Nephron (organoid): ENCODE measurements at regions not wholly inside any gene's neighbourhood (a gene's known extent, or its start where the extent isn't known, plus 50 kb on each side); places are given as distances from the start of the nearest gene placed in this dataset.

Source experiments
- H3K27ac Mint-ChIP-seq, 3 experiments: 2 replicates each; pipeline ENCODE4 v1.8.0; 2020; ENCODE audit warnings: mixed read lengths in 3 of 3, mild to moderate bottlenecking in 2 of 3, moderate library complexity in 1 of 3
- H3K27me3 Mint-ChIP-seq: 2 replicates; pipeline ENCODE4 v1.8.0; 2021; ENCODE audit warnings: low read depth, mild to moderate bottlenecking, moderate library complexity, mixed read lengths
- H3K36me3 Mint-ChIP-seq: 2 replicates; pipeline ENCODE4 v1.8.0; 2020; ENCODE audit warnings: low read depth, mixed read lengths
- H3K4me1 Mint-ChIP-seq: 2 replicates; pipeline ENCODE4 v1.8.0; 2020; ENCODE audit warnings: mixed read lengths
- H3K4me3 Mint-ChIP-seq, 3 experiments: 2 replicates each; pipeline ENCODE4 v1.8.0; 2020; ENCODE audit warnings: mild to moderate bottlenecking in 3 of 3, mixed read lengths in 3 of 3, moderate library complexity in 2 of 3
- H3K9me3 Mint-ChIP-seq: 2 replicates; pipeline ENCODE4 v1.8.0; 2020; ENCODE audit warnings: mixed read lengths
- CTCF ChIP-seq, 3 experiments: fragments of 200-600 bp; sonication (generic); IDR thresholded peaks; one replicate each; pipeline ENCODE4 v1.5.0; 2021; ENCODE audit warnings: antibody characterized with exemption in 3 of 3; ENCODE audit not compliant: unreplicated experiment in 3 of 3

GRCh38 chr3:17847156-17847555 is 104.7 kb upstream of the TBC1D5 start:
- H3K4me3 Mint-ChIP-seq, result no peak overlapping the region
- no peaks in the 10 kb centered on the region for H3K9me3 Mint-ChIP-seq
- peaks cover 12% of the 10 kb centered on the region for H3K4me1 Mint-ChIP-seq
- no peak for TF ChIP-seq CTCF (IDR thresholded peaks at IDR 0.05; ENCODE audit: unreplicated experiment in 3 of 3)
- H3K27ac Mint-ChIP-seq, result no peak overlapping the region
- no peaks in the 10 kb centered on the region for H3K36me3 Mint-ChIP-seq
- H3K27me3 Mint-ChIP-seq, result peaks cover 5% of the 10 kb centered on the region

- Mint-ChIP-seq H3K27me3 (peaks cover 5% of the 10 kb centered on the region), H3K36me3 (no peaks in the 10 kb centered on the region), H3K4me3 (no peak overlapping the region), H3K9me3 (no peaks in the 10 kb centered on the region), H3K4me1 (peaks cover 12% of the 10 kb centered on the region), H3K27ac (no peak overlapping the region)
- no peak for TF ChIP-seq CTCF (IDR thresholded peaks at IDR 0.05; ENCODE audit: unreplicated experiment in 3 of 3)
Measured at GRCh38 chr3:17846466-17846865, 104.0 kb upstream of the TBC1D5 start.

GRCh38 chr3:17845026-17845812 is 102.8 kb upstream of the TBC1D5 start:
- peaks cover 5% of the 10 kb centered on the region for H3K27me3 Mint-ChIP-seq
- no peaks in the 10 kb centered on the region for H3K36me3 Mint-ChIP-seq
- peaks cover 12% of the 10 kb centered on the region for H3K4me1 Mint-ChIP-seq
- no peak overlapping the region for H3K4me3 Mint-ChIP-seq
- no peak for TF ChIP-seq CTCF (IDR thresholded peaks at IDR 0.05; ENCODE audit: unreplicated experiment in 3 of 3)
- no peaks in the 10 kb centered on the region for H3K9me3 Mint-ChIP-seq
- H3K27ac Mint-ChIP-seq, result no peak overlapping the region

GRCh38 chr3:17844236-17844635 is 101.8 kb upstream of the TBC1D5 start:
- Mint-ChIP-seq H3K4me3 (no peak overlapping the region), H3K4me1 (peaks cover 12% of the 10 kb centered on the region)

GRCh38 chr3:17841190-17841828 is 98.9 kb upstream of the TBC1D5 start:
- Mint-ChIP-seq H3K4me3 (no peak overlapping the region), H3K27ac (no peak overlapping the region), H3K27me3 (peaks cover 5% of the 10 kb centered on the region), H3K4me1 (peaks cover 4% of the 10 kb centered on the region), H3K36me3 (no peaks in the 10 kb centered on the region), H3K9me3 (no peaks in the 10 kb centered on the region)
- peak; percentile 83 to 92 (median 92) for TF ChIP-seq CTCF (IDR thresholded peaks at IDR 0.05; ENCODE audit: unreplicated experiment in 3 of 3)

More at GRCh38 chr3:17844236-17844635, 101.8 kb upstream of the TBC1D5 start:
- no peaks in the 10 kb centered on the region for H3K36me3 Mint-ChIP-seq
- H3K27me3 Mint-ChIP-seq, result peaks cover 5% of the 10 kb centered on the region
- H3K9me3 Mint-ChIP-seq, result no peaks in the 10 kb centered on the region
- no peak for TF ChIP-seq CTCF (IDR thresholded peaks at IDR 0.05; ENCODE audit: unreplicated experiment in 3 of 3)
- no peak overlapping the region for H3K27ac Mint-ChIP-seq
